ENCODE measurements at regions not wholly inside any gene's neighbourhood (a gene's known extent, or its start where the extent isn't known, plus 50 kb on each side); places are given as distances from the start of the nearest gene placed in this dataset.

- TF ChIP-seq CTCF (IDR thresholded peaks at IDR 0.05) (no peak), POLR2A (IDR thresholded peaks at IDR 0.05) (no peak)
Measured at GRCh38 chr12:42744539-42745182, 155.1 kb upstream of the PRICKLE1 start.

Data from vagina (tissue), 2 donors.